Gastroesophageal sphincter (tissue), 3 donors: ENCODE measurements at regions not wholly inside any gene's neighbourhood (a gene's known extent, or its start where the extent isn't known, plus 50 kb on each side); places are given as distances from the start of the nearest gene placed in this dataset.

Experiments
- POLR2A ChIP-seq, 2 donors: fragments of 450-650 bp; IDR thresholded peaks; one replicate each; pipeline ENCODE4 v1.6.1; 2017; ENCODE audit warnings: antibody characterized with exemption in 2 of 2, mild to moderate bottlenecking in 2 of 2, moderate library complexity in 1 of 2
- TF ChIP-seq, protein P1 (sequence below), 4 experiments: fragments of 200-600 bp in 2 of 4; fragments of 450-650 bp in 2 of 4; sonication (generic) in 1 of 4; IDR thresholded peaks; one replicate each; pipeline ENCODE4 v1.5.1; 2017 to 2019; ENCODE audit warnings: antibody characterized with exemption in 4 of 4, mild to moderate bottlenecking in 2 of 4, moderate library complexity in 2 of 4

DNA sequence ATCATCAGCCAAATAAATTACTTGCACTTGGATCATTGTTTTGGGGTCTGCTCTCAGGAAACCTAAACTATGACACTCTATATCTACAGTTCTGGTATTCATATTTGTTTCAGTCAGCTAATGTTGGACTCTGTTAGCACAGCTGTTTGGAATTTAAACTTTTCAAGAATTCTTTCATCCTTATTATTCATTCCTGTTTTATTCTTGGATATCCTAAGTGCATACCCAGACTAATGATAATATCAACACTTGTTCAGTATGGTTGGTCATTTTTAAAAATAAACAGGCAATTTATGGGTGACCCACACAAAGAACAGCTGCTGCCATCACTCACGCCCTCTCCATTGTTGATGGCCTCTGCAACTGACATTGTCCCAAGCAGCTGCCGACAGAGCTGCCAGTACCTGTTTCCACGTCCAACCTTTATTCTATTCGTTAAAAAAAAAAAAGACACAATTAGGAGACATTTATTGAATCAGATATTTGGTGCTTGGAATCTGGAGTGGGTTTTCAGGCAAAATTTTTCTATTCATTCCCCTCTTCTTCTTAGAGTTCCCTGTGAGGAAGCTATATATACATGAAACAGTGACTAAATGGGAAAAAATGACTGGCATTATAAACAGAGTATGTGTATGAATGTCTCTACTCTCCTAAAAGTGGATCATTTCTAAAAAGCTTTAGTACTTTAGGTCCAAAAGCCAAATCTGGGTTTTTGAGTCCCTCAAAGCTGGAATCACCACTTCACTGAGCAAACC lies 252.1 kb upstream of the NAV3 start:
- TF ChIP-seq, protein P1, sequence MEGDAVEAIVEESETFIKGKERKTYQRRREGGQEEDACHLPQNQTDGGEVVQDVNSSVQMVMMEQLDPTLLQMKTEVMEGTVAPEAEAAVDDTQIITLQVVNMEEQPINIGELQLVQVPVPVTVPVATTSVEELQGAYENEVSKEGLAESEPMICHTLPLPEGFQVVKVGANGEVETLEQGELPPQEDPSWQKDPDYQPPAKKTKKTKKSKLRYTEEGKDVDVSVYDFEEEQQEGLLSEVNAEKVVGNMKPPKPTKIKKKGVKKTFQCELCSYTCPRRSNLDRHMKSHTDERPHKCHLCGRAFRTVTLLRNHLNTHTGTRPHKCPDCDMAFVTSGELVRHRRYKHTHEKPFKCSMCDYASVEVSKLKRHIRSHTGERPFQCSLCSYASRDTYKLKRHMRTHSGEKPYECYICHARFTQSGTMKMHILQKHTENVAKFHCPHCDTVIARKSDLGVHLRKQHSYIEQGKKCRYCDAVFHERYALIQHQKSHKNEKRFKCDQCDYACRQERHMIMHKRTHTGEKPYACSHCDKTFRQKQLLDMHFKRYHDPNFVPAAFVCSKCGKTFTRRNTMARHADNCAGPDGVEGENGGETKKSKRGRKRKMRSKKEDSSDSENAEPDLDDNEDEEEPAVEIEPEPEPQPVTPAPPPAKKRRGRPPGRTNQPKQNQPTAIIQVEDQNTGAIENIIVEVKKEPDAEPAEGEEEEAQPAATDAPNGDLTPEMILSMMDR (IDR thresholded peaks at IDR 0.05): no peak
- TF ChIP-seq POLR2A (IDR thresholded peaks at IDR 0.05): no peak
